LNCAP (cell line): ENCODE measurements at regions not wholly inside any gene's neighbourhood (a gene's known extent, or its start where the extent isn't known, plus 50 kb on each side); places are given as distances from the start of the nearest gene placed in this dataset.

Experiments
- TF ChIP-seq, protein P1 (sequence below): fragments of 450-650 bp; IDR thresholded peaks from 2 replicates; pipeline ENCODE4 v1.5.1; 2017; ENCODE audit warnings: mild to moderate bottlenecking

GRCh38 chr14:43356979-43357545 lies 1150.0 kb downstream of the FSCB start:
- TF ChIP-seq, protein P1, sequence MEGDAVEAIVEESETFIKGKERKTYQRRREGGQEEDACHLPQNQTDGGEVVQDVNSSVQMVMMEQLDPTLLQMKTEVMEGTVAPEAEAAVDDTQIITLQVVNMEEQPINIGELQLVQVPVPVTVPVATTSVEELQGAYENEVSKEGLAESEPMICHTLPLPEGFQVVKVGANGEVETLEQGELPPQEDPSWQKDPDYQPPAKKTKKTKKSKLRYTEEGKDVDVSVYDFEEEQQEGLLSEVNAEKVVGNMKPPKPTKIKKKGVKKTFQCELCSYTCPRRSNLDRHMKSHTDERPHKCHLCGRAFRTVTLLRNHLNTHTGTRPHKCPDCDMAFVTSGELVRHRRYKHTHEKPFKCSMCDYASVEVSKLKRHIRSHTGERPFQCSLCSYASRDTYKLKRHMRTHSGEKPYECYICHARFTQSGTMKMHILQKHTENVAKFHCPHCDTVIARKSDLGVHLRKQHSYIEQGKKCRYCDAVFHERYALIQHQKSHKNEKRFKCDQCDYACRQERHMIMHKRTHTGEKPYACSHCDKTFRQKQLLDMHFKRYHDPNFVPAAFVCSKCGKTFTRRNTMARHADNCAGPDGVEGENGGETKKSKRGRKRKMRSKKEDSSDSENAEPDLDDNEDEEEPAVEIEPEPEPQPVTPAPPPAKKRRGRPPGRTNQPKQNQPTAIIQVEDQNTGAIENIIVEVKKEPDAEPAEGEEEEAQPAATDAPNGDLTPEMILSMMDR = no peak

DNA sequence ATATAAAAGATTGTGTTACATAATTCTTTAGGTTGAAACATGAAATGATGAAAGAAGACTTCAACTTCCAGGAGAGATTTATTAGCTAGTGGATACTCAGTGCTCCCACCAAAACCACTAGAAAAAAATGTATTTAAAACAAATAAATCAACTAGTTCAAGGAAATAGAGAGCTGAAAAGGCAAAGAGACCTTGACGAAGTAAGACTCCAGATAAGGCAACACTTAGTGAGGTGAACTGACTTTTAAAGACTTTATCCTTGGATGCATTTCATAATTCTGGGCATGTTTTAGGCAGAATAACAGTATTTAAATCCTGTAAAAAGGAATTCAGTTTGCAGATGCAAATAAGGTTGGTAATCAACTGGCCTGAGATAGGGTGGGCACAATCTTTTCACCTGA lies 1150.7 kb downstream of the FSCB start:
- TF ChIP-seq, protein P1 = no peak

GRCh38 chr14:43341921-43342320 lies 1165.2 kb downstream of the FSCB start:
- TF ChIP-seq, protein P1 = no peak

DNA sequence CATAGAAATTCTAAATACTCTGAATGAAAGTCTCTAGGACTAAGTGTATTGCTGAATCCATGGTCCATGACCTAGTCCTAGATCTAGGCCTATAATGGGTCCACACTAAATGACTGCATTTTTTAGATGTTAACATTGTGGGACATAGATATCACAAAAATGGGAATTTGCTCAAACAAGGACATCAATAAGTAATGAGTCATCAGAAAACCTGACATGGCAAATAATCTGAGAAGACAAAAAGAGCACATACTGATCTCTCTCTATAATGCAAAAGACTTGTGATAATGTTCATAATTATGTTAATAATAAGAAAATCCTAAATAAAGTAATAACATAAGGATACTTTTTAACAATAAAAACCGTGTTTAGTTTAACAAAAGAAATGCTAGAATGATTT lies 1168.4 kb downstream of the FSCB start:
- TF ChIP-seq, protein P1 = no peak

DNA sequence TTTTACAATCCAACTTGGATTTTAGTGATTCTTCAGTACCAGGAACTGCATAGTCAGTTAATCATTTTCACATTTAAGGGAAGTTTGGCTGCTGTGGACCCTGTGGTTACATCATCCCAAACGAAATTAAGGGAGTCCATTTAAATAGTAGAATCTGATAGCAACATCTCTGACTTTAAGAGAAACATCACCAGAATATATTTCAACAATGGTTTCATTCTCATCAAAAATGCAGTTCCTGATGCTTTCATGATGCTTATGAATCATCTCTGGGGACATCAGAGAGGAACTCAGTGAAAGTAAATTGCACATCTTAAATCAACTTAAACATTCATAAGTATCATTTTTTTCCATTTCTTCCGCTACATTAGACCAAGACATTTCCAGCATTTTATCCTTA lies 1170.7 kb downstream of the FSCB start:
- TF ChIP-seq, protein P1 = no peak

GRCh38 chr14:43316427-43316826 lies 1190.7 kb downstream of the FSCB start:
- TF ChIP-seq, protein P1 = no peak

DNA sequence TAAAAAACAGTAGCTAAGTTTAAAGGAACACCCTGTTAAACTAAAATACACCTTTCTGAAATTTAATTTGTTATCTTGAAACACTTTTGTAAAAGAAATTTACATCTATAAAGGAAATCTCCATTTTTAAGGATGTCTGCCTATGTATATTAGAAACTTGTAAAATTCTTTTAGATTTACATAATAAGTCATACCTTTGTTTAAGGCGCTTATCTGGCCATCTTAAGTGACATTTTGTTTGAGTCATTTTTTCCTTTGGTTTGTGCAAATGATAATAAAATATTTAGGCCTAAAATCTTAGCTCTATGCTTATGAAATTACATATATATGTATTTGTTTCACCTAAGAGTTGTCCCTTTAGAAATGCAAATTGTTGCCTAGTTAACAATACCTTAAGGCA lies 1193.4 kb downstream of the FSCB start:
- TF ChIP-seq, protein P1 = no peak
